Smooth muscle cell (in vitro differentiated cells): ENCODE measurements at regions not wholly inside any gene's neighbourhood (a gene's known extent, or its start where the extent isn't known, plus 50 kb on each side); places are given as distances from the start of the nearest gene placed in this dataset.

Experiments
- DNase-seq: peaks from one replicate; lab custom pipeline; 2025; ENCODE audit not compliant: unreplicated experiment; lab: John Stamatoyannopoulos, UW
- H2AFZ ChIP-seq: fragments of 200-600 bp; sonication (generic); 2 replicates; pipeline ENCODE4 v1.6.0; 2016; ENCODE audit warnings: antibody characterized with exemption, low read depth, mild to moderate bottlenecking
- H3F3A ChIP-seq: fragments of 200-600 bp; sonication (generic); 2 replicates; pipeline ENCODE4 v1.6.0; 2017; ENCODE audit warnings: antibody characterized with exemption, low read depth
- H3K27ac ChIP-seq: fragments of 200-600 bp; sonication (generic); 2 replicates; pipeline ENCODE4 v1.5.1; 2016; ENCODE audit warnings: low read depth, mild to moderate bottlenecking
- H3K27me3 ChIP-seq: fragments of 200-600 bp; sonication (generic); 2 replicates; pipeline ENCODE4 v1.6.1; 2016; ENCODE audit warnings: low read depth, mild to moderate bottlenecking
- H3K36me3 ChIP-seq: fragments of 200-600 bp; sonication (generic); 2 replicates; pipeline ENCODE4 v1.5.1; 2016; ENCODE audit warnings: low read depth
- H3K4me1 ChIP-seq: fragments of 200-600 bp; sonication (generic); 2 replicates; pipeline ENCODE4 v1.5.1; 2016; ENCODE audit warnings: low read depth
- H3K4me2 ChIP-seq: fragments of 200-600 bp; sonication (generic); 2 replicates; pipeline ENCODE4 v1.6.0; 2016; ENCODE audit warnings: mild to moderate bottlenecking
- H3K4me3 ChIP-seq: fragments of 200-600 bp; sonication (generic); 2 replicates; pipeline ENCODE4 v1.5.1; 2016; ENCODE audit warnings: mild to moderate bottlenecking
- H3K79me2 ChIP-seq: fragments of 200-600 bp; sonication (generic); 2 replicates; pipeline ENCODE4 v1.6.0; 2016; ENCODE audit warnings: low read depth, mild to moderate bottlenecking
- H3K9ac ChIP-seq: fragments of 200-600 bp; sonication (generic); 2 replicates; pipeline ENCODE4 v1.6.0; 2016; ENCODE audit warnings: low read depth
- H3K9me3 ChIP-seq: fragments of 200-600 bp; sonication (generic); replicated peaks from 2 replicates; pipeline ENCODE4 v1.5.1; 2016; ENCODE audit warnings: low read depth
- H4K20me1 ChIP-seq: fragments of 200-600 bp; sonication (generic); 2 replicates; pipeline ENCODE4 v1.6.0; 2016; ENCODE audit warnings: low read depth
- WGBS: methylation state at CpG from one replicate; pipeline ENCODE4 v1.1.7; 2016; ENCODE audit warnings: low lambda C conversion rate; 5-methylcytosine and 5-hydroxymethylcytosine counted together
- TF ChIP-seq, protein P1 (sequence below): fragments of 200-600 bp; sonication (generic); IDR thresholded peaks from 2 replicates; pipeline ENCODE4 v1.5.1; 2017; ENCODE audit warnings: borderline replicate concordance, mild to moderate bottlenecking, antibody characterized with exemption; ENCODE audit not compliant: insufficient read depth, poor library complexity, severe bottlenecking

DNA sequence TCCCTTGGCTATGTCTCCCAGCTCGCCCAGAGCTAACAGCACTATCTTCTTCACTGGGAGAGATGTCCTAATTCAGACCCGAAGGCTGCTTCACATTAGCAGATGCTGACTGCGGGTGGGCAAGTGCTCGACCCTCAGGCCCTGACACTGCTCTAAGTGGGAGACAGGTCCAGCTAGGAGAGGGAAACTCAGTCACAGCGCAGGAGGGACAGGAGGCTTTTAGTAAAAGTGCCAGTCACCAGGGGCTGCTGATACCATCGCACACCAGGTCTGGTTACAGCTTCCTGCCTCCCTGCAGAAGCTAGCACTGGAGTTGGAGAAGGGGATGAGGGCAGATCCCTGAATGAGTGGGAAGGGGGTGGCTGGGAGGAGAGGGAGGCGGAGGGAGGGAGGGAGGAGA is 365.8 kb upstream of the RGMA start:
- Histone ChIP-seq H3K79me2 (no peaks in the 10 kb centered on the region), H4K20me1 (no peaks in the 10 kb centered on the region), H3K27ac (no peak overlapping the region), H3K27me3 (peaks cover 7% of the 10 kb centered on the region), H3F3A (no peaks in the 10 kb centered on the region), H3K9me3 (no peaks in the 10 kb centered on the region), H3K4me2 (no peak overlapping the region), H2AFZ (no peak overlapping the region), H3K4me3 (no peak overlapping the region), H3K9ac (no peak overlapping the region), H3K4me1 (peaks cover 9% of the 10 kb centered on the region), H3K36me3 (no peaks in the 10 kb centered on the region)
- WGBS: 39% methylated on average over 7 of the region's 7 CpGs
- TF ChIP-seq, protein P1, sequence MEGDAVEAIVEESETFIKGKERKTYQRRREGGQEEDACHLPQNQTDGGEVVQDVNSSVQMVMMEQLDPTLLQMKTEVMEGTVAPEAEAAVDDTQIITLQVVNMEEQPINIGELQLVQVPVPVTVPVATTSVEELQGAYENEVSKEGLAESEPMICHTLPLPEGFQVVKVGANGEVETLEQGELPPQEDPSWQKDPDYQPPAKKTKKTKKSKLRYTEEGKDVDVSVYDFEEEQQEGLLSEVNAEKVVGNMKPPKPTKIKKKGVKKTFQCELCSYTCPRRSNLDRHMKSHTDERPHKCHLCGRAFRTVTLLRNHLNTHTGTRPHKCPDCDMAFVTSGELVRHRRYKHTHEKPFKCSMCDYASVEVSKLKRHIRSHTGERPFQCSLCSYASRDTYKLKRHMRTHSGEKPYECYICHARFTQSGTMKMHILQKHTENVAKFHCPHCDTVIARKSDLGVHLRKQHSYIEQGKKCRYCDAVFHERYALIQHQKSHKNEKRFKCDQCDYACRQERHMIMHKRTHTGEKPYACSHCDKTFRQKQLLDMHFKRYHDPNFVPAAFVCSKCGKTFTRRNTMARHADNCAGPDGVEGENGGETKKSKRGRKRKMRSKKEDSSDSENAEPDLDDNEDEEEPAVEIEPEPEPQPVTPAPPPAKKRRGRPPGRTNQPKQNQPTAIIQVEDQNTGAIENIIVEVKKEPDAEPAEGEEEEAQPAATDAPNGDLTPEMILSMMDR: no peak
- DNase-seq: no peak

DNA sequence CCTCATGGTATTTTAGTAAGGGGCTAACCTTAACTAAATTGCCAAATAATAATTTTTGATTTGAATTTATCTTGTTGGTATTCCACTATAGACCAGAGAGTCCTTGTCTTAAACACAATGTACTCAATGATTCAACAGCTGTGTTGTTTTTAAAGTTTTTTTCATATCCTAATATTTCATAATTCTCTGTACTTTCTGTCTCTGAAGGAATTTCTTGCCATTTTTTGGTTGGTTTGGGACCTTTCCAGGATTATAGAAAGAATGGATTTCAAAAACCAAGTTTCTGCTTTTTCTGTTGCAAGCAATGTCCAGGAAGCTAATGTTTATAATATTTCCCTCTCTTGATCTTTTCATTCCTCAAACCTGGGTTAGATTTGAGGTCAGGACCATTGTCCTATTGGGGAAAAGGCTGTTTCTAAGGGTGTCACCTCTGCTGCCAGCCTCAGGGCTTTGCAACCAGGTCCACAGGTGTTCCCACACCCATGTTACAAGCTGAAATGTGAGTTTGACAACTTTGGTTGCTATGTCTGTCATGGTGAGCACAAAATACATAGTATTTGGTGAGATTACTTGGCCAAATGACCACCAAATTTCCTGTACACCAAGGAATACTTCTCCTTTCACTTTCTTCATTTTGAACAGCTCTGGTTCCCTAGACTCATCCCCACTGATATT is 363.7 kb upstream of the RGMA start:
- no peak overlapping the region for H3K4me3 ChIP-seq
- no peaks in the 10 kb centered on the region for H3K79me2 ChIP-seq
- H3K9me3 ChIP-seq: no peaks in the 10 kb centered on the region
- no peak overlapping the region for H2AFZ ChIP-seq
- H3K9ac ChIP-seq: no peak overlapping the region
- H3K27ac ChIP-seq: no peak overlapping the region
- DNase-seq: no peak
- H3K4me2 ChIP-seq: no peak overlapping the region
- no peaks in the 10 kb centered on the region for H4K20me1 ChIP-seq
- peaks cover 7% of the 10 kb centered on the region for H3K27me3 ChIP-seq
- no peaks in the 10 kb centered on the region for H3F3A ChIP-seq
- H3K36me3 ChIP-seq: no peaks in the 10 kb centered on the region
- TF ChIP-seq, protein P1: no peak
- H3K4me1 ChIP-seq: peaks cover 9% of the 10 kb centered on the region

DNA sequence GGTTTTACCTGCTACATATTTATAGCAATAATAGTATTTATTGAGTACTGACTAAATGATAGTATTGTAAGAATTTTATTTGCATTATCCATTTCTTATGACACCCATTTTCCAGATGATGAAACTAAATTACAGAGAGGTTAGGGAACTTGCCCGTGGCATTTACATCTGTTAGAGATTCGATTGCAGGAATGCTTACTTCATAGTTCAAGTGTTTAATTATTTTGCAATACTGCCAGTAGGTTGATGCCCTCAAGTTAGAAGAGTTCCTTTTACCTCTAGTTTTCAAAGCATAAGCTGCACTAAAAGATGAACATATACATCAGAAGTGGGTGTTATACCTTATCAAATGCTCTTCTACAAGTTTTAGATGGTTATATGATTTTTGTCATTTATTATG is 362.8 kb upstream of the RGMA start:
- H2AFZ ChIP-seq: no peak overlapping the region
- H3K27ac ChIP-seq: no peak overlapping the region
- H3K79me2 ChIP-seq: no peaks in the 10 kb centered on the region
- H3K36me3 ChIP-seq: no peaks in the 10 kb centered on the region
- no peak overlapping the region for H3K4me3 ChIP-seq
- DNase-seq: no peak
- H3K9me3 ChIP-seq: no peaks in the 10 kb centered on the region
- WGBS: 67% methylated on average over 2 of the region's 2 CpGs
- peaks cover 7% of the 10 kb centered on the region for H3K27me3 ChIP-seq
- H3F3A ChIP-seq: no peaks in the 10 kb centered on the region
- H3K4me2 ChIP-seq: no peak overlapping the region
- H3K9ac ChIP-seq: no peak overlapping the region
- no peaks in the 10 kb centered on the region for H4K20me1 ChIP-seq
- peaks cover 9% of the 10 kb centered on the region for H3K4me1 ChIP-seq
- TF ChIP-seq, protein P1: no peak

DNA sequence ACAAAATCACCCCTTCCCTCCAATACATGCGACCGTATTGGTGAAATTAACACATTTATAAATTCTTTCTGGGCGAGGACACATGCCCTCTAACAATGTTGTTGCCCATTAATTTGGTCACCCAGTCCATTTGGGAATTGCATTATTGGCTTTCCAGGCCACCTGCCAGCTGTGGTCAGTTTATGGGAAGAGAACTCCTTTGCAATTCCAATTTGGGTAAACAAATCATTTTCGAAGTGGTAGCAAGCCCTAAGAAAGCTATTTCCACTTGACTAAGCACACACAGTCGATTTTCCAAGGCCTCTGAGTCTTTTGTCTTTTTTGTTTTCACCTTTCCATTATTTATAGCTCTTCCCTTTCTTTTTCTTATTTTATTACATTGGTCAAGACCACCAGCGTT is 362.3 kb upstream of the RGMA start:
- Histone ChIP-seq H3K9ac (no peak overlapping the region), H4K20me1 (no peaks in the 10 kb centered on the region), H3K9me3 (no peaks in the 10 kb centered on the region), H2AFZ (no peak overlapping the region), H3K27ac (no peak overlapping the region), H3F3A (no peaks in the 10 kb centered on the region), H3K4me1 (peaks cover 9% of the 10 kb centered on the region), H3K4me3 (no peak overlapping the region), H3K4me2 (no peak overlapping the region), H3K79me2 (no peaks in the 10 kb centered on the region), H3K36me3 (no peaks in the 10 kb centered on the region), H3K27me3 (peaks cover 7% of the 10 kb centered on the region)
- TF ChIP-seq, protein P1: no peak
- DNase-seq: no peak
- WGBS: 64% methylated on average over 6 of the region's 6 CpGs
